Astrocyte (in vitro differentiated cells and primary cell): ENCODE measurements at regions not wholly inside any gene's neighbourhood (a gene's known extent, or its start where the extent isn't known, plus 50 kb on each side); places are given as distances from the start of the nearest gene placed in this dataset.

Experiments
- EZH2 ChIP-seq: IDR thresholded peaks from 2 replicates; pipeline ENCODE4 v1.6.1; 2012; ENCODE audit warnings: mild to moderate bottlenecking, low read length, inconsistent platforms; ENCODE audit not compliant: insufficient read depth
- TF ChIP-seq, protein P1 (sequence below): IDR thresholded peaks from 2 replicates; pipeline ENCODE4 v1.5.1; 2011; ENCODE audit warnings: low read depth, mild to moderate bottlenecking, inconsistent platforms, low read length, moderate library complexity; ENCODE audit not compliant: insufficient read depth

GRCh38 chr14:49401373-49401772, 184.8 kb downstream of the RPS29 start:
- TF ChIP-seq, protein P1, sequence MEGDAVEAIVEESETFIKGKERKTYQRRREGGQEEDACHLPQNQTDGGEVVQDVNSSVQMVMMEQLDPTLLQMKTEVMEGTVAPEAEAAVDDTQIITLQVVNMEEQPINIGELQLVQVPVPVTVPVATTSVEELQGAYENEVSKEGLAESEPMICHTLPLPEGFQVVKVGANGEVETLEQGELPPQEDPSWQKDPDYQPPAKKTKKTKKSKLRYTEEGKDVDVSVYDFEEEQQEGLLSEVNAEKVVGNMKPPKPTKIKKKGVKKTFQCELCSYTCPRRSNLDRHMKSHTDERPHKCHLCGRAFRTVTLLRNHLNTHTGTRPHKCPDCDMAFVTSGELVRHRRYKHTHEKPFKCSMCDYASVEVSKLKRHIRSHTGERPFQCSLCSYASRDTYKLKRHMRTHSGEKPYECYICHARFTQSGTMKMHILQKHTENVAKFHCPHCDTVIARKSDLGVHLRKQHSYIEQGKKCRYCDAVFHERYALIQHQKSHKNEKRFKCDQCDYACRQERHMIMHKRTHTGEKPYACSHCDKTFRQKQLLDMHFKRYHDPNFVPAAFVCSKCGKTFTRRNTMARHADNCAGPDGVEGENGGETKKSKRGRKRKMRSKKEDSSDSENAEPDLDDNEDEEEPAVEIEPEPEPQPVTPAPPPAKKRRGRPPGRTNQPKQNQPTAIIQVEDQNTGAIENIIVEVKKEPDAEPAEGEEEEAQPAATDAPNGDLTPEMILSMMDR, result no peak
- no peak for TF ChIP-seq EZH2
